GM10266 (cell line): ENCODE measurements at regions not wholly inside any gene's neighbourhood (a gene's known extent, or its start where the extent isn't known, plus 50 kb on each side); places are given as distances from the start of the nearest gene placed in this dataset.
"Not testable (repeated sequence)": the region's sequence is repeated elsewhere in the genome, so short reads cannot be mapped to it uniquely, and the experiment has no call there.

Experiments
- DNase-seq: peaks from one replicate; pipeline ENCODE4 v3.0.0; 2012; ENCODE audit errors: extremely low spot score
- TF ChIP-seq, protein P1 (sequence below): IDR thresholded peaks from 2 replicates; pipeline ENCODE4 v1.5.1; 2012; ENCODE audit warnings: mild to moderate bottlenecking, low read depth; ENCODE audit not compliant: control insufficient read depth, insufficient read depth; ENCODE audit errors: missing control alignments

DNA sequence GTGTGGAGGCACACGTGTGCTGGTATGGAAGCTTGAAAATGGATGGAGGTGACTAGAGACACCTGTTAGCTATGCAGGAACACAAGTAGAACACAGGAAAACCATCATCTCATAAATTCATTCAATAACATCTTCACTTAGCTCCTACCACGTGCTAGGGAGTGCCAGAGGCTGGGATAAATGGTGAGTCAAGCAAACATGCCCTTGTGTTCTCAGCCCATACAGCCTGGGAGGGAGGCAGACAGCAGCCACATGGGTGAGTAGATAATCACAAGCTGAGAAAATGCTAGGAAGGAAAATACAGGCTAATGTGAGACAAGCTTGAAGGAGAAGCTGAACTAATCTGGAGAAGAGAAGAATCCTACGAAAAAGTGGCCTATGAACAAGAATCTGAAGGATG lies 468.0 kb upstream of the ZMIZ1 start:
- no peak for DNase-seq
- TF ChIP-seq, protein P1, sequence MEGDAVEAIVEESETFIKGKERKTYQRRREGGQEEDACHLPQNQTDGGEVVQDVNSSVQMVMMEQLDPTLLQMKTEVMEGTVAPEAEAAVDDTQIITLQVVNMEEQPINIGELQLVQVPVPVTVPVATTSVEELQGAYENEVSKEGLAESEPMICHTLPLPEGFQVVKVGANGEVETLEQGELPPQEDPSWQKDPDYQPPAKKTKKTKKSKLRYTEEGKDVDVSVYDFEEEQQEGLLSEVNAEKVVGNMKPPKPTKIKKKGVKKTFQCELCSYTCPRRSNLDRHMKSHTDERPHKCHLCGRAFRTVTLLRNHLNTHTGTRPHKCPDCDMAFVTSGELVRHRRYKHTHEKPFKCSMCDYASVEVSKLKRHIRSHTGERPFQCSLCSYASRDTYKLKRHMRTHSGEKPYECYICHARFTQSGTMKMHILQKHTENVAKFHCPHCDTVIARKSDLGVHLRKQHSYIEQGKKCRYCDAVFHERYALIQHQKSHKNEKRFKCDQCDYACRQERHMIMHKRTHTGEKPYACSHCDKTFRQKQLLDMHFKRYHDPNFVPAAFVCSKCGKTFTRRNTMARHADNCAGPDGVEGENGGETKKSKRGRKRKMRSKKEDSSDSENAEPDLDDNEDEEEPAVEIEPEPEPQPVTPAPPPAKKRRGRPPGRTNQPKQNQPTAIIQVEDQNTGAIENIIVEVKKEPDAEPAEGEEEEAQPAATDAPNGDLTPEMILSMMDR, result no peak

DNA sequence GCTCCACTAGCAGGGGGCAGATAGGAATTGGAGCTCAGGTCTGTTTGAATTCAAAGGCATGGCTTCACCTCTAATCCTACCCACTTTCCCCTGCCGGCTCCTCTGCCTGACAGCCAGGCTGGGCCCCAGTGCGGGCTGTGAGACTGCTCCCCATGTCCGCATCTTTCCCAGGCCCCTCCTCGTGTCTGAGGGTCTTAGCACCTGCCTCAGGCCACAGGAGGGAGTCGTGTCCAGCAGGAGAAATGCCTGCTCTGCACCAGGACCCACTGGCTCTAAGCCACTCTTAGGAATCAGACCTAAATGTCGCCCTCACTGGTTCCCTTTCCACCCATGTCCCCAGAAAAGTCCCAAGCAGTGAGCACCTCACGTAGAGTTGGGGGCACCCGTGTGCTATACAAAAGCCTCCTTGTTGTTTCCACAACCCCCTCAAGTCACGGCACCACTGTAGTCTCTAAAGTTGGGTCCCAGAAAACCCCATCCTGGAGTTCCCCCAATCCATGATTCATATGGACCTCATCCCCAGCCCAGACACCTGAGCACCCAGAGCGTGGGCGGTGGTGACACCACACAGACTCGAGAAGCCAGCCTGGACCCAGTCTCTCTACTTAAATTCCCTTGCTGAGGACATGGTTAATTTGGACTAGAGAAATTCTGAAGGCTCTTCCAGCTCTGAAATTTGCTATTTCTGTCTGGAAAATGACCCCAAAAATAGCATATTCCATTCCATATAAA lies 466.4 kb upstream of the ZMIZ1 start:
- no peak for DNase-seq
- TF ChIP-seq, protein P1, result no peak

DNA sequence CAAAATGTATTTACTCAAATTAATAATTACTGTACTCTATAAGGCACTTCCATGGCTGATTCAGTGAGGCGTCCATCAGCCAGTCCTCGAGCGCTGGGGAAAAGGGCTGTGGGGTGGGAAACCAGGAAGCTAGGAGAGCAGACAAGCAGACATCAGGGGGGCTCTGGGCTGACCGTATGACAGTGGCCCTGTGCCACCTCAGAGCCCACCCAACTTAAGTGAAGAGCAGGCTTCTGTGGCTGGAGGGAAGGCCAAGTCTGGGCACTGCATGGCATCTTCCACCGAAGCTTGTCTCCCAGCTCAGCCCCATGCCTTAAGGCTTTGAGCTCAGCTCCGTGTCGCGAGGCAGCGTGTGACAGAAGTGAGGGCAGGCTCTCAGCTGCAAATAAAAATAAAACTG lies 464.5 kb upstream of the ZMIZ1 start:
- no peak for DNase-seq
- TF ChIP-seq, protein P1, result no peak

DNA sequence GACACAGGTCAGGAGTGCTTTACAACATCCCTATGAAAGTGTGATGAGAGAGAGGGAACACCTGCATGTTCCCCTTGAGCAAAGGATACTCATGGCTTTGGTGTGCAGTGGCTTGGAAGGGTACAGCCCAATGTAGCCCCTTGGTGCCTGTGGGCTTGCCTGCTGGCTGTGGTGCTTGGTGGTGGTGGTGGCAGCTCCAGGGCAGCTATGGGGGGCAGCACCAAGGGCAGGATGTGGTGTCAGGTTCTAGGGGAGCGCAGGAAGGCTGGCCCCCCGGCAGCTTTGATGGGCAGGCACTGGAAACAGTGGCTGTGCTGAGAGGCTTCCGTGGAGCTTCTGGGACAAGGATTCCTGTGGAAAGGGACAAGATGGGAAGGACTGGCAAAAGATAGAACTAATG lies 464.0 kb upstream of the ZMIZ1 start:
- no peak for DNase-seq
- TF ChIP-seq, protein P1, result no peak

DNA sequence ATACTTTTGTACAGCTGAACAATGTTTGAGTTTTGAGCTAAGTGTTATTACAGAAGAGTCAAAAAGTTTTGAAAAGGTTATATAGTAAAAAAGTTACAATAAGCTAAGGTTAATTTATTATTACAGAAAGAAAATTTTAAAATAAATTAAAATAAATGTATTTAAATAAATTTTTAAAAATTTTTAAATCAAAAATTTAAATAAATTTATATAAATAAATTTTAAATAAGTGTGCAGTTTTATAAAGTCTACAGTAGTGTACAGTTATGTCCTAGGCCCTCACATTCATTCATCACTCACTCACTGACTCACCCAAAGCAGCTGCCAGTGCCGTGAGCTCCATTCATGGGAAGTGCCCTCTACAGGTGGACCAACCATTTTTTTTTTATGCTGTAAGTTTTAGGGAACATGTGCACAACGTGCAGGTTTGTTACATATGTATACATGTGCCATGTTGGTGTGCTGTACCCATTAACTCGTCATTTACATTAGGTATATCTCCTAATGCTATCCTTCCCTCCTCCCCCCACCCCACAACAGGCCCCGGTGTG lies 462.9 kb upstream of the ZMIZ1 start:
- DNase-seq, result no peak
- TF ChIP-seq, protein P1, result peak; percentile 1

DNA sequence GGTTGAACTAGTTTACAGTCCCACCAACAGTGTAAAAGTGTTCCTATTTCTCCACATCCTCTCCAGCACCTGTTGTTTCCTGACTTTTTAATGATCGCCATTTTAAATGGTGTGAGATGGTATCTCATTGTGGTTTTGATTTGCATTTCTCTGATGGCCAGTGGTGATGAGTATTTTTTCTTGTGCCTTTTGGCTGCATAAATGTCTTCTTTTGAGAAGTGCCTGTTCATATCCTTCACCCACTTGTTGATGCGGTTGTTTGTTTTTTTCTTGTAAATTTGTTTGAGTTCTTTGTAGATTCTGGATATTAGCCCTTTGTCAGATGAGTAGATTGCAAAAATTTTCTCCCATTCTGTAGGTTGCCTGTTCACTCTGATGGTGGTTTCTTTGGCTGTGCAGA lies 462.0 kb upstream of the ZMIZ1 start:
- DNase-seq, result not testable (repeated sequence)

DNA sequence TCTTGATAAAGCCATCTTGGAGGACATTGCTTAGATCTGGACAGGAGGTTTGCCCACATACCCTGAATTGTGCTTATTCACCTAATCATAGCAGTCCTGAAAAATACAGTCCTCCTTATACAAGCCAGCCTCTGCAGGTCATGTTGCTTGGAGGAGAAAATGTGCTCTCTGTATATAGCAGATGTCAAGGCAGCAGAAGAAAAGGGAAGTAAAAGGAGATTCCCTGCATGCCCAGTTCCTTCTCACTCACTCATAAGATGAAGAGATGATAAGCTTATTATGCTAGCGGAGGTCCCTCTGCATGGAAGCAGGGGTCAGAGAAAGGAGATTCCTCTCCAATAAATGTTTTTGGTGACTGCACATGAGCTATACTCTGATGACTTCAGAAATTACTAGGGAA lies 458.8 kb upstream of the ZMIZ1 start:
- TF ChIP-seq, protein P1, result no peak
- DNase-seq, result no peak
